Nephron (organoid): ENCODE measurements at regions not wholly inside any gene's neighbourhood (a gene's known extent, or its start where the extent isn't known, plus 50 kb on each side); places are given as distances from the start of the nearest gene placed in this dataset.

Experiments used
- H3K27ac Mint-ChIP-seq, 3 experiments: 2 replicates each; pipeline ENCODE4 v1.8.0; 2020; ENCODE audit warnings: mixed read lengths in 3 of 3, mild to moderate bottlenecking in 2 of 3, moderate library complexity in 1 of 3
- H3K27me3 Mint-ChIP-seq: 2 replicates; pipeline ENCODE4 v1.8.0; 2021; ENCODE audit warnings: low read depth, mild to moderate bottlenecking, moderate library complexity, mixed read lengths
- H3K36me3 Mint-ChIP-seq: 2 replicates; pipeline ENCODE4 v1.8.0; 2020; ENCODE audit warnings: low read depth, mixed read lengths
- H3K4me1 Mint-ChIP-seq: 2 replicates; pipeline ENCODE4 v1.8.0; 2020; ENCODE audit warnings: mixed read lengths
- H3K4me3 Mint-ChIP-seq, 3 experiments: 2 replicates each; pipeline ENCODE4 v1.8.0; 2020; ENCODE audit warnings: mild to moderate bottlenecking in 3 of 3, mixed read lengths in 3 of 3, moderate library complexity in 2 of 3
- H3K9me3 Mint-ChIP-seq: 2 replicates; pipeline ENCODE4 v1.8.0; 2020; ENCODE audit warnings: mixed read lengths
- TF ChIP-seq, protein P1 (sequence below), 3 experiments: fragments of 200-600 bp; sonication (generic); IDR thresholded peaks; one replicate each; pipeline ENCODE4 v1.5.0; 2021; ENCODE audit warnings: antibody characterized with exemption in 3 of 3; ENCODE audit not compliant: unreplicated experiment in 3 of 3

DNA sequence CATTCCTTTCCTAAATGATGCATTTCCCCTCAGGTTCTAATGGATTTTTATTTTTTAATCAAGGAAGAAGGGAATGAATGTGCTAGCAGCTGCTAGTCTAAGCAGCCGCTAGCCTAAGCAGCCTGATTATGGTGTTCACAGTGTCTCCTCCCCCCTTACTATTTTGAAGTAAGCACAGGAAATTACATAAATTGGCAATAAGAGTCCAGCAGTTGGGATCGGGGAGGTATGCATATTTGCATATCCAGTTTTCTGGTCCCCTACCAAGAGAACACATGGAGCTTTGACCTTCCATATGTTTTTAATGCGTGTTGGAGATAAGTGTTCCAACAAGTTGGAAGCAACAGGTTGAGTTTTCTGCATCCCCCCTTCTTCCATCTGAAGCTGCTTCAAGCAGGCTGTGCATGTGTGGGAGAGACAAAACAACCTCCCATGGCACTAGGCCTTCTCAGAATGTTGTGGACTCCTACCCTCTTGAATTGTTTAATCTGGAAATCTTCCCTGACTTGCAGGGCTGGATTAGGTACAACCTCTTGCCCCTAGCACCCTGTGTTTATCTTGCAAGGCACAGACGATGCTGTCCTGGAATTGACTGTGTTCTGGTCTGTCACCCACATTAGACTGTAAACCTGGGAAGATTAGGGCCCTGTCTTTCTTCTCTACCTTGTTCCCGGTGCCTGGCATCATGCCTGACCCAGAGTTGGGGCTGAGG, 124.8 kb upstream of the LRIG1 start:
- no peaks in the 10 kb centered on the region for H3K36me3 Mint-ChIP-seq

DNA sequence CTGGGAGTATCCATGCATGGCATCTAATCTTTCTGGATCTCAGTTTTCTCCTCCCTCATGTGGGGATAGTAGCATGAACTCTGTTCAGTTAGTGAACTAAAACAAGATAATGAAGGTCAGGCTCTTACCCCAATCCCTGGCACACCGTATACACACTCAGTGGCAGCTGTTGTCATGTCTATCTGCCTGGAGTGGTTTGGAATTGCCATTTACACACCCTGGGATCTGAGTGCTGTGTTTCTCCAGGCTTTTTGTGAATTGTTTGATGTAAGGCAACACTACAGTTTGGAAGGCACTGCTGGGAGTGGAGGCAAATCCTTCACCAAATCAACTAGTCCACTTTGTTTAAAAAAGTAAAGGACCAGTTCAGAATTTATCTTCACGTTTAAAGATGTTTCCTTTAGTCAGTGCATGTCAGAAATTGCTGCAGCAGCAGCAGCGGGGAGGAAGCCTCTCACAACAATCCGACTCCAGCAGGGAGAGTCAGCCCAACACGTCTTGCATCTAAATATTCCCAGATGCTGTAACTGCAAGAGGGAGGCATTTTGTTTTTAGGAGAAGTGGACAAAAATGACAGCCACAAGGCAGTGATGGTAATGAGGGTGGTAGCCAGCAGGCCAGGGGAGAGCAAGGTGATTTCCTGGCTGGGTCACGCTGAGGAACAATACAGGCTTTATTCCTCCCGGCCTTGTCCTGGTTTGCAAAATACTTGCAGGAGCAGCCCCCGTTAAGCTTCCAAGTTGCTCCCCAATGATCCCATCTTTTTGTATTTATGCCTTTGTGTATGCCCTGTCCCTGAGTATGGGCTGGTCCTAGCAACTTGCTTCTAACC, 128.5 kb upstream of the LRIG1 start:
- H3K4me3 Mint-ChIP-seq = peak overlapping the region in 1 of 3 experiments; percentile 19
- H3K9me3 Mint-ChIP-seq = no peaks in the 10 kb centered on the region
- peaks cover 34% of the 10 kb centered on the region for H3K4me1 Mint-ChIP-seq

More for the DNA sequence above, 124.8 kb upstream of the LRIG1 start:
- TF ChIP-seq, protein P1, sequence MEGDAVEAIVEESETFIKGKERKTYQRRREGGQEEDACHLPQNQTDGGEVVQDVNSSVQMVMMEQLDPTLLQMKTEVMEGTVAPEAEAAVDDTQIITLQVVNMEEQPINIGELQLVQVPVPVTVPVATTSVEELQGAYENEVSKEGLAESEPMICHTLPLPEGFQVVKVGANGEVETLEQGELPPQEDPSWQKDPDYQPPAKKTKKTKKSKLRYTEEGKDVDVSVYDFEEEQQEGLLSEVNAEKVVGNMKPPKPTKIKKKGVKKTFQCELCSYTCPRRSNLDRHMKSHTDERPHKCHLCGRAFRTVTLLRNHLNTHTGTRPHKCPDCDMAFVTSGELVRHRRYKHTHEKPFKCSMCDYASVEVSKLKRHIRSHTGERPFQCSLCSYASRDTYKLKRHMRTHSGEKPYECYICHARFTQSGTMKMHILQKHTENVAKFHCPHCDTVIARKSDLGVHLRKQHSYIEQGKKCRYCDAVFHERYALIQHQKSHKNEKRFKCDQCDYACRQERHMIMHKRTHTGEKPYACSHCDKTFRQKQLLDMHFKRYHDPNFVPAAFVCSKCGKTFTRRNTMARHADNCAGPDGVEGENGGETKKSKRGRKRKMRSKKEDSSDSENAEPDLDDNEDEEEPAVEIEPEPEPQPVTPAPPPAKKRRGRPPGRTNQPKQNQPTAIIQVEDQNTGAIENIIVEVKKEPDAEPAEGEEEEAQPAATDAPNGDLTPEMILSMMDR (IDR thresholded peaks at IDR 0.05; ENCODE audit: unreplicated experiment in 3 of 3) = no peak
- H3K4me3 Mint-ChIP-seq = peak overlapping the region in 1 of 3 experiments; percentile 34
- peaks cover 31% of the 10 kb centered on the region for H3K4me1 Mint-ChIP-seq
- no peaks in the 10 kb centered on the region for H3K9me3 Mint-ChIP-seq
- H3K27ac Mint-ChIP-seq = peak overlapping the region; percentile 69 to 95 (median 77)
- no peaks in the 10 kb centered on the region for H3K27me3 Mint-ChIP-seq

DNA sequence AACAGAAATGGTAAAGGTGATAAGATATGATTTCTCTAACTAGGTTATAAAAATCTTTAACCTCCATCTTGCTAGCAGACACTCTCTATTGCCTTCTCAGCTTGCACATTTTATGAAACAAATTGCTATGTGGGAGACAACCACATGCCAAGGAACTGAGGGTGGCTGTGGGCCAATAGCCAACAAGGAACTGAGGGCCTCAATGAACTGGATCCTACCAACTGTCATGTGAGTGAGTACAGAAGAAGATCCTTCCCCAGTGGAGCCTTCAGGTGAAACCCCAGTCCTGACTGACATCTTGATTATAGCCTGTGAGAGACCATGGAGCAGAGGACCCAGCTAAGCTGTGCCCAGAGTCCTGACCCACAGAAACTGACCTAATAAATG, 129.2 kb upstream of the LRIG1 start:
- Mint-ChIP-seq H3K27ac (peak overlapping the region in 1 of 3 experiments; percentile 78), H3K4me1 (peaks cover 34% of the 10 kb centered on the region), H3K9me3 (no peaks in the 10 kb centered on the region), H3K4me3 (no peak overlapping the region), H3K27me3 (no peaks in the 10 kb centered on the region), H3K36me3 (no peaks in the 10 kb centered on the region)
- TF ChIP-seq, protein P1 (IDR thresholded peaks at IDR 0.05; ENCODE audit: unreplicated experiment in 3 of 3) = no peak

More for the DNA sequence above, 128.5 kb upstream of the LRIG1 start:
- TF ChIP-seq, protein P1 (IDR thresholded peaks at IDR 0.05; ENCODE audit: unreplicated experiment in 3 of 3) = no peak
- Mint-ChIP-seq H3K36me3 (no peaks in the 10 kb centered on the region), H3K27me3 (no peaks in the 10 kb centered on the region), H3K27ac (peak overlapping the region; percentile 44 to 78 (median 47))

DNA sequence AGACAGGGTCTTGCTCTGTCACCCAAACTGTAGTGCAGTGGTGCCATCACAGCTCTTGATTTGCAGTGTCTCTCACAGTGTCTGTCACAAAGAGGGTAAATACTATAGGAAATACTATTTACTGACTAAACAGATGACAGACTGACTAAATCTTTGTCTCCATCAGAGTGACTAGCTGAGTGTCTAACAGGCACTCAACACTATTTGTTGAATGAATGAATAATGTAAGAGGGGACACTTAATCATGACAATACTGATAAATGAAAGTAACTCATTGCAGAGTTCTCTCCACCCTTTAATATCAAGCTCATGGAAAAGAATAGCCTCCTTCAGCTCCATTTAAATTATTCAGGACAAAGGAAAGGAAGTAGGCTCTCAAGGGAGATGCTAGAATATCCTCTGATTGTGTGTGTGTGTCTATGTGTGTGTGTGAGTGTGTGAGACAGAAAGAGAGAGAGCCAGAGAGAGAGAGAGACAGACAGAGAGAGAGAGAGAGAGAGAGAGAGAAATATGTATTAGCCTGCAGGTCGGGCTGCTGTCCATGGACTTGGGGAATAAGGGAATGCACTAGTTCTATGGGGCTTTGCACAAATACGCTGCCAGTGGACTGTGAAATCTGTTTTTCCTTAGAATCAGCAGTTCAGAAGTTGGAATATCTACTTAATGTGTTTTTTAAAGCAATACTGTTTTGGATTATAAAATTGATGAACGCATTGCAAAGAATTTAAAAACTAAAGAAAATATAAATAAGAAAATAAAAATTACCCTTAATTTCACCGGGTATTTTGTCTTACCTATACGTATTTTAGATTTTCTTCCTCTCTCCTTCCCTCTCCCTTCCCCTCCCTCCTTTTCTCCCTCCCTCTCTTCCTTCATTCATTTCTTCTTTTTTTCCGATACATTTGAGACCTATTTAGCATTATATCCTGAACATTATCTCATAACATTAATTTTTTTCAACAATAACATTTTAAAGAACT, 132.9 kb upstream of the LRIG1 start:
- Mint-ChIP-seq H3K27me3 (no peaks in the 10 kb centered on the region), H3K27ac (peak overlapping the region in 1 of 3 experiments; percentile 13), H3K36me3 (no peaks in the 10 kb centered on the region), H3K4me1 (peaks cover 19% of the 10 kb centered on the region), H3K9me3 (no peaks in the 10 kb centered on the region), H3K4me3 (no peak overlapping the region)
- TF ChIP-seq, protein P1 (IDR thresholded peaks at IDR 0.05; ENCODE audit: unreplicated experiment in 3 of 3) = no peak

DNA sequence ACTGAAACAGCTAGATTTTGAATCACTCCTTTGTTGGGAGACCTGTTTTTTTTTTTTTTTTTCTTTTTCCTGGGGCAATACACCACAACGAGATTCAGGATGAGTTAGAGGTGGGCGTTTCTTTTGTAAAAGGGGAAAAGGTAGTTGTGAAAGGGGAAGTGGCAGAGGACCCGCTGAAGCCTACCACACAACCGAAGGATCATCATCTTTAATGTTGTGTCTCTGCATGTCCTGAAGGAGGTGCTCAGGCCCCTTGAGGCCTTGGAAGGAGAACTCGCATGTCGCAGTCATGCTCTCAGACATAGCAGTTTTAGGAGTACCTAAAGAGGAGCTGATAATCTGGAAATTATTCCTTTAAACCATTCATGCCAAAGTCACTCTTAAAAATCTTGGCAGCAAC, 137.9 kb upstream of the LRIG1 start:
- Mint-ChIP-seq H3K27ac (no peak overlapping the region), H3K4me3 (no peak overlapping the region), H3K4me1 (peaks cover 9% of the 10 kb centered on the region), H3K36me3 (no peaks in the 10 kb centered on the region), H3K9me3 (no peaks in the 10 kb centered on the region), H3K27me3 (no peaks in the 10 kb centered on the region)
- TF ChIP-seq, protein P1 (IDR thresholded peaks at IDR 0.05; ENCODE audit: unreplicated experiment in 3 of 3) = no peak
